ENCODE measurements at regions not wholly inside any gene's neighbourhood (a gene's known extent, or its start where the extent isn't known, plus 50 kb on each side); places are given as distances from the start of the nearest gene placed in this dataset.
A peak's percentile ranks its signal among the peaks of the same experiment; 100 is the strongest.

- no peak for TF ChIP-seq TCF7 (CRISPR knock-in tag; IDR thresholded peaks at IDR 0.05; ENCODE audit: low read depth)
- no peak for TF ChIP-seq SOX15 (CRISPR knock-in tag; IDR thresholded peaks at IDR 0.05)
- no peak for TF ChIP-seq ATF1 (CRISPR knock-in tag; IDR thresholded peaks at IDR 0.05)
- TF ChIP-seq ATF6 (CRISPR knock-in tag; IDR thresholded peaks at IDR 0.05), result no peak
Observed at GRCh38 chr10:88129013-88129412, 265.6 kb downstream of the PTEN start (continued).

GRCh38 chr10:88130912-88131311 is 267.5 kb downstream of the PTEN start:
- Mint-ChIP-seq H3K4me3 (no peak overlapping the region), H3K27ac (no peak overlapping the region), H3K9me3 (peaks cover 5% of the 10 kb centered on the region), H3K27me3 (ENCODE audit: low read depth) (no peaks in the 10 kb centered on the region), H3K4me1 (0 out of 2 replicates have a peak, but pooled peaks cover 3% of the 10 kb centered on the region), H3K36me3 (no peaks in the 10 kb centered on the region)
- CTCF ChIA-PET, result no interaction called here
- TF ChIP-seq USF2 (CRISPR knock-in tag; IDR thresholded peaks at IDR 0.05), result no peak
- TF ChIP-seq ZSCAN18 (CRISPR knock-in tag; IDR thresholded peaks at IDR 0.05), result no peak
- no peak for TF ChIP-seq ATF3 (CRISPR knock-in tag; conservative IDR thresholded peaks at IDR 0.05)
- no peak for TF ChIP-seq STAT6 (CRISPR knock-in tag; conservative IDR thresholded peaks at IDR 0.05; ENCODE audit: low read depth)
- TF ChIP-seq ZNF232 (CRISPR knock-in tag; IDR thresholded peaks at IDR 0.05), result no peak
- TF ChIP-seq ZNF423 (CRISPR knock-in tag; IDR thresholded peaks at IDR 0.05), result no peak
- no peak for TF ChIP-seq ZNF671 (CRISPR knock-in tag; IDR thresholded peaks at IDR 0.05)
- DNase-seq (ENCODE audit: low spot score) (no peak), ATAC-seq (no peak)
- POLR2A ChIA-PET, result no interaction called here

- no peak overlapping the region for H3K4me3 Mint-ChIP-seq
- no peaks in the 10 kb centered on the region for H3K27me3 Mint-ChIP-seq (ENCODE audit: low read depth)
- peak; percentile 19 for DNase-seq (ENCODE audit: low spot score)
- no peak overlapping the region for H3K27ac Mint-ChIP-seq
- ATAC-seq, result peak; percentile 80
- H3K4me1 Mint-ChIP-seq, result 0 out of 2 replicates have a peak, but pooled peaks cover 3% of the 10 kb centered on the region
- peaks cover 5% of the 10 kb centered on the region for H3K9me3 Mint-ChIP-seq
- POLR2A ChIA-PET, result no interaction called here
- CTCF ChIA-PET, result no interaction called here
- no peaks in the 10 kb centered on the region for H3K36me3 Mint-ChIP-seq
- no peak for TF ChIP-seq ZNF416 (CRISPR knock-in tag; IDR thresholded peaks at IDR 0.05)
- TF ChIP-seq NR1H2 (CRISPR knock-in tag; IDR thresholded peaks at IDR 0.05), result no peak
- no peak for TF ChIP-seq NFE2L1 (CRISPR knock-in tag; IDR thresholded peaks at IDR 0.05)
- no peak for TF ChIP-seq ZMAT4 (CRISPR knock-in tag; IDR thresholded peaks at IDR 0.05)
- no peak for TF ChIP-seq PREB (CRISPR knock-in tag; IDR thresholded peaks at IDR 0.05; ENCODE audit: borderline replicate concordance)
- no peak for TF ChIP-seq NFYB (CRISPR knock-in tag; conservative IDR thresholded peaks at IDR 0.05; ENCODE audit: low read depth)
- no peak for TF ChIP-seq GABPB1 (CRISPR knock-in tag; IDR thresholded peaks at IDR 0.05)
- no peak for TF ChIP-seq ZBTB21 (CRISPR knock-in tag; IDR thresholded peaks at IDR 0.05; ENCODE audit: borderline replicate concordance)
- TF ChIP-seq ZNF512 (CRISPR knock-in tag; IDR thresholded peaks at IDR 0.05; ENCODE audit: borderline replicate concordance), result no peak
- TF ChIP-seq MXD4 (CRISPR knock-in tag; IDR thresholded peaks at IDR 0.05; ENCODE audit: borderline replicate concordance), result no peak
- TF ChIP-seq ERG (CRISPR knock-in tag; IDR thresholded peaks at IDR 0.05), result no peak
Observed at GRCh38 chr10:88131511-88132139, 268.2 kb downstream of the PTEN start.
